COLO668 (cell line): ENCODE measurements at regions not wholly inside any gene's neighbourhood (a gene's known extent, or its start where the extent isn't known, plus 50 kb on each side); places are given as distances from the start of the nearest gene placed in this dataset.

Experiments
- DNase-seq: peaks from one replicate; lab custom pipeline; 2025; ENCODE audit not compliant: unreplicated experiment; lab: John Stamatoyannopoulos, UW

DNA sequence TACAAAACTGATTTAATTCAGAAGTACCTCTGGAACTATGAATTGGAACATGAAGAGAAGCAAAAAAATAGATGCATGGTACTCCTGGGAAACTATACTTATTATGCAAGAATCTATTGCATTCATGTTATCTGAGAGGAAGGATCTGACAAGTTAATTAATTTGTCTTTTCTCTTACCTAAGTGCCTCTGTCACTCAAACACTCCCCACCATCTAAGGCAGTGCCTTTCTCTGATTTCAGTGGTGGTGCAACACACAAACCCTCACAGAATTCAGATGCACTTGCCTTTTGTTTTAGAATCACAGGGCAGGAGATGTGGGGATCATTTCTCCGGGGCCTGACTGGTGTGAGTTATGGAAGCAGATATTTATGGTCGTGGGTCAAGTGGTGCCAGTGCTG, 52.5 kb upstream of the C9orf72 start:
- no peak for DNase-seq

DNA sequence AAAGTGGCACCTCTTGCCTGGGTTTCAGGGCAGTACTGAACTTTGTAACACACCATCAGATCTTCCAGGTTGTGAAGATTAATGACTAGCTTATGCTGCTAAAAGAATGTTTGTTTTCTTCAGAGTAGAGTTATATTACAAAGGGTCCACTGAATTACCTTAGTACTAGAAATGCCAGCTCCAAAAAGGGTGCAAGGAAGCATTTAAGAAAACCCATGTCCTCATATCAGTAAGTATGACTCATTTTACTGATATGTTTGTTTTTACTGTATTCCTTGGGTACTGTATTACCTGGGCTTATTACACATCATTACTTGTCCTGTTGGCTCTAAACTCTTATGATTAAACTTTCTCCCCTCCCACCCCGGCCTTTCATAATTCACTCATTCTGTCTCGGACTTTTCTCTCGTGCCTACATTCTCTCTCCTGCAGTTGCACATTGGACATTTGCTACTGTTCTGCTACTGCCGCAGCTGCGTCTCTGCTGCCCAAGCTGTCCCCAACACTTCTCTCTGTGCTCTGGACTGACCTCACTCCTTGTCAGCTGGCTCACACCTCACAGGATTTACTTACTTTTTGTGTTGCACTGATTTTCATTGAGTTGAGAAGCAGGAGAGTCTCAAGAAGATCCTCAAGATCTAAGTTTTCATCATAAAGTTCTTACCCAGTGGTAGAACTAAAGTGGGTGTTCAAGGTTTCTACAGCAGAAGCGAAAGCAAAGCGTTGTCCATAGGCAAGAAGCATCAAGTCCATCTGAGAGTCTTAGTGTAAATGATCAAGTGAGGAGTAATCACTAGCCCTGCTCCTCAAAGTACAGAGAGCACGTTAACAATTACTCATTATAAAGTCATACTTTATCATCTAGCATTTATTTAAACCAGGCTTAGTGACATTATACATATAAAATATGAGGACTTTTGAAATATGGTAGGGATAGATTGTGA, 53.2 kb upstream of the C9orf72 start:
- DNase-seq: no peak

DNA sequence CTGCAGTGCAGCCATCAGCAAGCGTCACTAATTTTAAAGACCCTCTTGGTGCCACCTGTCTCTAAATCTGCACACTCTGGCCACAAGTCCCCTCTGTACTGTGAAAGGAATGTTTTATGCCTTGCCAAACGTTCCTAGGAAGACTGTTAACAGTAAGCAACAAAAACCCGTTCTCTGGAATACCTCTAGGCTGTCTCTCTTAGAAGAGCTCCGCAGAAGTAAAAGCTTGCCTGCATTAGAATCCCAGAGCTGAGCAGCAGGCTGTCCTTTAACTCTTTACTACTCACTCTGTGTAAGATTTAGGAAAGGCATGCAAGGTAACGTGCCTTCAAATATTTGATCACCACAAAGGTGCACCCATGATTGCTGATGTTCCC, 53.9 kb upstream of the C9orf72 start:
- no peak for DNase-seq

DNA sequence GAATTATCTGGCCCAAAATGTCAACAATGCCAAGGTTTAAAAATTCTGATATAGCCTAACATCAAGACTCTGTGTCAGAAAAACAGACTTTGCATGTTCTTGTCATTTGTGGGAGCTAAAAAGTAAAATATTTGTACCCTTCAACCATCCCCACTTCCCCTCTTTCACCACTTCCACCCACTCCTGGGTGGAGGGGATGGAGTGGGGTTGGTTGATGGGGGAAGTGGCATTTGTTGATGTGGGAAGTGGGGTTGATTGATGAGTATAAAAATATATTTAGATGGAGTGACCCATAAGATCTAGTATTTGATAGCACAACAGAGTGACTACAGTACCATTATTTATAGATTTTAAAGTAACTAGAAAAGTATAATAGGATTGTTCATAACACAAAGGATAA, 55.0 kb upstream of the C9orf72 start:
- no peak for DNase-seq

DNA sequence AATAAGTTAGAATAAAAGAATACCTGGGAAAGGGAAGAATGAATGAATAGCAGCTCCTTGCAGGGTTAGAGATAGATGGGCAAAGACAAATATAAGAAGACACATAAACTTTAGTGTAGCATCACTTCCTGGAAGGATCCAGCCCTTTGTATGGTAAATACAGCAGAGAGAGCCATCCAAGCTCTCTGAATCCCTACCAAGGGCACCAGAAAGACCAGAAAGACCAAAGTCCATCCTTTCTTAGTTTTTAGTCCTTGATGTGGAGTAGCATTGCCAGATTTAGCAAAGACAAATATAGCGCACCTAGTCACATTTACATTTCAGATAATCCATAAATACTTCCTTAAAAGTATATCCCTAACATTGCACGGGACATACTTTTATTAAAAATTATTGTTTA, 56.1 kb upstream of the C9orf72 start:
- no peak for DNase-seq

DNA sequence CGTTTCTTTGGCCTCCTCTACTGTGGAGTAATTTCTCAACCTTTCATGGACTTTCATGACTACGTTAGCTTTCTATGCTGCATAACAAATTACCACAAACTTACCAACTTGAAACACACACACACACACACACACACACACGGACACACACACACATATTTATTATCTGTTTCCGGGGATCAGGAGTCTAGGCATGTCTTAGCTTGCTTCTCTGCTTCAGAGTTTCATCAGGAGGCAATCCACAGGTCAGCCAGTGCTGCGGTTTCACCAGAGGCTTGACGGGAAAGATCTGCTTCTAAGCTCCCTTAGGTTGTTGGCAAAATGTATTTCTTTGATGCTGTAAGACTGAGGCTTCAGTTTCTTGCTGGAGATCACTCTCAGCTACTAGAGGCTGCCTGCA, 59.0 kb upstream of the C9orf72 start:
- DNase-seq: no peak

DNA sequence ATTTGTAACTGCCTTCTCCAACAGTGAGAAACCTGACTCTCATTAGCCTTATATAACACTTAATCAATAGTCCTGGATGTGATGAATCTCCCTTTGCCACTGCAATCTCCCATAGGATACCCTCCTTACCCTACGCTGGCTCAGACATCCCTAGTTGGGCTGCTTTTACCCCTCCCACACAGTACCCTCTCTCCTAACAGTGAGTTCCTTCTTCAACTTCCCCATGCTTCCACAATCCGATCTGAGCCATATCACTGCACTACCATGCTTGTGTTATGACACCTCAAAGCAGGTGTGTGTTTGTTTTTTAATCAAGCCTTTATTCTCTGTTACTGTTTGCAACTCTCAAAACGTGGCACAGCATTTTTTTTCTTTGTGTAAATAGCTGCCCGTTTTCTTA, 60.5 kb upstream of the C9orf72 start:
- no peak for DNase-seq

DNA sequence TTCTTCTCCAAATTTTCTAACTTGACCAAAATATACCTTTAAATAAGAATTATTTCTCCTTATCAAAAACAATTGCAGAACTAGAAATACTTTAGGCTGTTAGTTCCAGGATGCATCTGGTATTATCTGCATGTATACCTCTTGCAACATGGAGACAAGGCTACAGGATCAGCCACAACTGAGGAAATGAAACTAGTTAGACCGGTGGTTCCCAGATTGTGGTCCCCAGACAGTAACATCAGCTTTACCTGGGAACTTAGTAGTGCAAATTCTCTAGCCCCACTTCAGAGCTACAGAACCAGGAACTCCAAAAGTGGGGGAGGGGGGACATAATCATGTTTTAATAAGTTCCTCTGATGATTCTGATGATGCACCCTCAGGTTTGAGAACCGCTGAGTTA, 61.6 kb upstream of the C9orf72 start:
- no peak for DNase-seq

DNA sequence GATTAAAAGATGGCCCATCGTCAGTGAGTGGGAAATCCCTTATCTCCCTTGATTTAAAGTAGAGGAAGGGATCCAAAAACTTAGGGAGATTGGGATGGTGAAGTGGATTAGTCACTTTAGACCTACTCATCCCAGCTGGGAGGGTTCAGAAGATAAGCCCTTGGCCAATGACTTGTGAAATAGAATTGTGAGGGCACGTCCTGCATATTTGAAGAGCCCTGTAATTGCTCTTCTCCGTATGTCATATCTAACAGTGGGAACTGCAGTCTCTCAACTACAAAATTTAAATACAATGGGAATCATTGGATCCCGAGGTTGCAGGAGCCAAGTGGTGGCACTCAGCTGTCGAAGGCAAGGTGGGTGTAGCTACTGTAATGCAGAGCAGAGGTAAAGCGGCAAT, 65.4 kb upstream of the C9orf72 start:
- DNase-seq: no peak

DNA sequence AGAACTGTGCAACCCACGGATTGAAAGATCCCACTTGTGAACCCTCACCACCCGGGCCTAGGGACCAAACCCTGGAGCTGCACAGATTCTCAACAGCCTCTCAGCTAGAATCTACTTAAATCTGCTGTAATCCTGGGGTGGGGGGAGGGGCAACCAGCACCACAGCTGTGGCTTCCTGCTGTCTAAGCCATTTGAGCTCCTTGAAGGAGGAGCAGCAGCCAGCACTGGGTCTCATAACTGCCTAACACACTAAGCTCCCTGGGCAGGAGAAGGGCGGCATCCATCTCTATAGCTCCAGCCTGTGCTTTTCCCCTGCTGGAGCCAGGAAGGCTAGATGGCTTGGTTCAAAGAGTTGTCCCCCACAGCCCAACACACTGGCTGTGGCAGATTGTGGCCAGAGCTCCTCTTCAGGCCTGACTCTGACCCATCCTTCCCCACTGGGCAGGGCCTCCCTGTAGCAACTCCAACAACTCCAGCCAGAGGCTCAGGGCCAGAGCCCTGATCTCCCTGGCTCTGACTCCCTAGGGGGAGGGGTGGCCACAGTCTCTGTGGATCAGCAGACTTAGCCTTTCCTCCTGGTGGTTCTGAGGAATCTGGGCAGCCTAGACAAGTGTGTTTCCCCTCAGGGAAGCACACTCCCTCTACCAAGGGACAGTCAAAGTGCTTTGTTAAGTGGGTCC, 72.0 kb upstream of the C9orf72 start:
- no peak for DNase-seq

DNA sequence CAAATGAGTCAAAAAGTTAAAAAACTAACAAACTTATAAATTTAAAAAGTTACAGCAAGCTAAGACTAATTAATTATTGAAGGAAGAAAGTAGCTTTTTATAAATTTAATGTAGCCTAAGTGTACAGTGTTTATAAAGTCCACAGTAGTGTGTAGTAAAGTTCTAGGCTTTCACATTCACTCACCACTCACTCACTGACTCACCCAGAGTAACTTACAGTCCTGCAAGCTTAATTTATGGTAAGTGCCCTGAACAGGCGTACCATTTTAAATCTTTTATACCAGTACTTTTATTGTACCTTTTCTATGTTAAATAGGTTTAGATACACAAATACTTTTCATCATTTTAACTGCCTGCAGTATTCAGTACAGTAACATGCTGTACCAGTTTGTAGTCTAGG, 80.0 kb upstream of the C9orf72 start:
- no peak for DNase-seq

DNA sequence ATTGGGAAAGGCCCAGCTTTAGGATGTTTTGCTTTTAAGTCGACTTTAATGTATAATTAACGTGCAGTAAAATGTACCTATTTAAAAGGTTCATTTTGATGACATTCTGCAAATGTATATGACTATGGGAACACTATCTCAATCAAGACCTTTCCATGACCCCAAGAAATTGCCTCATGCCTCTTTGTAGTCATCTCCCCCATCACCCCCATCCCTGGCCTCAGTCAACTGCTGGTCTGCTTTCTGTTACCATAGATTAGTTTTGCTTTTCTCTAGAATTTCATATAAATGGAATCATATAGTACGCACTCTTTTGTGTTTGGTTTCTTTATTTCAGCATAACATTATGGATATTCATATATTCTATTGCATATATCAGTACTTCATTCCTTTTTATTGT, 80.7 kb upstream of the C9orf72 start:
- DNase-seq: no peak

DNA sequence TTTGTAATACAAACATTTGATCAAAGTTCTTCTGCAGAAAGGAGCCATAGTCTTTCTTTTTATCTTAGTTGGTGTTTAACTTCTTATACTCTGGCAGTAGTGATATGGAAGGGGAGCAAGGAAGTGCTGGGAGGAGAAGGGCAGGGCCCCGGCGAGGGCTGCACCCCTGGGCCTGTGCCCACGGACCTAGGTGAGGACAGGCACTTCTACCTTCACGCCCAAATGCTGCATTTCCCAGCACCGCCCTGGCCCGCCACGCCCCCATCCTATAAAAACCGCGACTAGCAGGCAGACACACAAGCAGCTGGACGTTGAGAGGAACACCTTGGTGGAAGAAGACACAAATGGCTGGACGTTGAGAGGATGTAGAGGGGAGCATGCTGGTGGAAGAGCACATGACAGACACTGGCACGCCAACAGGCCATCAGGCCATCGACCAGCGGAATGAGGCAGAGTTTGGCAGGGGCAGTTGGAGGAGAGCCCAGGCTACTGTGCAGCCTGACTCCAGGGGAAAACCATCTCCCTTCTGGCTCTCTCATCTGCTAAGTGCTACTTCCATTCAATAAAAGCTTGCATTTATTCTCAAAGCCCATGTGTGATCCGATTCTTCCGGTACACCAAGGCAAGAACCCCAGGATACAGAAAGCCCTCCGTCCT, 81.5 kb upstream of the C9orf72 start:
- DNase-seq: no peak

DNA sequence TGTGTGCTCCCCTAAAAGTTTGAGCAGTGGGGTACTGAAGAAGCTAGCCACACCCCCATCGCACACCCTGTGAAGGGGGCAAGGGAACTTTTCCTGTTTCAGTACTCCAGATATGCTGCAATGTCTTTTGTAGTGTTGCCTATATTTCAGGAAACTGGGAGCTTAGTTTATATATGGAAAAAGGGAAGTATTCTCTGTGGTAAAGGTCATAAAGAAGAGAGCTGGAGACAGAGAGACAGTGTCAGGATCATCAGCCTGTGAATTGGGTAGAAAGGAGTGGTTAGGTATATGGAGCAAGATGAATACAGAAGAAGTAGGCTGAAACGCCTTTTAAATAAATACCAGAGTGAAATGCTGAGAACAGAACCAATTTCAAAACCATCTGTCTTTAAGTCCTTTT, 82.2 kb upstream of the C9orf72 start:
- no peak for DNase-seq

DNA sequence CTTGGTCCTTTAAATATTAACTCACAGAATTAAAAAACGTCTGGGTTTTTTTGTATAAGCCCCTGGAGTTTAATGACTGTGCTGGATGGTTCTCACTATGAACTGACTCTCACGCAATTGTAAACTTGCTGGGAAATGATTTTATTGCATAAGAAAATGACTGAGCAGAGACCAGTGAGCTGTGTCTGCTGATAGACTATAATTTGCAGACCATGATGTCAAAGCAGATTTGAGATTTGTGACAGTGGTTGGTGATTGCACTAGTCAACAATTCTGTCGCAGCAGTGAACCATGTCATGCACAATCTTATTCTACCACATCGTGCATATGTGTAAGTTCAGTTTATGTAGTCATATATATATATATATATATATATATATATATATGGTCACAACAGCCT, 85.7 kb upstream of the C9orf72 start:
- no peak for DNase-seq

DNA sequence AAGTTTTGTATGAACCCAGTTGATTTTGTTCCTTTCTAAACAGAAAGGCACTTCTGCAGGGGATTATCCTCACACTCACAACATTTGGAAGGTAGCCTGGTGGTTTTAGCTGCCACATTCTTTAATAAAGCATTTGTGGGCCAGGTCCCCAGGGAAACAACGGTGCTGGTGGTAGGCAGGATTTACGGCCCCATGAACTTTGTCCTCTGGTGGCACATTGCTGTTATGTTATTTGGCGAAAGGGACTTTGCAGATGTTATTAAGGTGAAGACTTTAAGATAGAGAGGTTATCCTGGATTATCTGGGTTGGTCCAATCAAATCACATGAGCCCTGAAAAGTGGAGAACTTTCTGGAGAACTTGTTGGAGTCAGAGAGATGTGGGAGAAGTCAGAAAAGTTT, 86.3 kb upstream of the C9orf72 start:
- no peak for DNase-seq

DNA sequence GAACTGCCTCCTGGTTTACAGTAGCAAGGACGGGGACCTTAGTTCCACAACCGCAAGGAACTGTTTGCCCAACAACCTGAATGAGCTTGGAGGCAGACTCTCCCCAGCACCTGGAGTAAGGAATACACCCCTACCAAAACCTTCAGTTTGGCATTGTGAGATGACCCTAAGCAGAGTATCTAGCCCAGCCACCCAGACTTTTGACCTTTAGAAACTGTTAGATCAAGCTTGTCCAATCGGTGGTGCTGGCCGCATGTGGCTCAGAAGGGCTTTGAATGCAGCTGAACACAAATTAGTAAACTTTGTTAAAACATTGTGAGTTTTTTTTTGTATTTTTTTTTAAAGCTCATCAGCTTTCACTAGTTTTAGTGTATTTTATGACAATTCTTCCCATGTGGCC, 86.9 kb upstream of the C9orf72 start:
- DNase-seq: no peak

DNA sequence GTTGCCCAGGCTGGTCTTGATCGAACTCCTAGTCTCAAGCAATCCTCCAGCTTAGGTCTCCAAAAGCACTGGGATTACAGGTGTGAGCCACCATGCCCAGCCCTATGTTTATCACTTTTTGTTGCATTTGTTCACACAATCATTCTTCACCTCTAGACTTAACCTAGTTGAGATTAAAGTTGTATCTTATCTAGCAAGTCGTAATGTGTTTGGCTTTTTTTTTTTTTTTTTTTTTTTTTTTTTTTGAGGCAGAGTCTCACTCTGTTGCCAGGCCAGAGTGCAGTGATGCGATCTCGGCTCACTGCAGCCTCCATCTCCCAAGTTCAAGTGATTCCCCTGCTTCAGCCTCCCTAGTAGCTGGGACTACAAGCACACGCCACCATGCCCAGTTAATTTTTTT, 90.2 kb upstream of the C9orf72 start:
- DNase-seq: no peak

DNA sequence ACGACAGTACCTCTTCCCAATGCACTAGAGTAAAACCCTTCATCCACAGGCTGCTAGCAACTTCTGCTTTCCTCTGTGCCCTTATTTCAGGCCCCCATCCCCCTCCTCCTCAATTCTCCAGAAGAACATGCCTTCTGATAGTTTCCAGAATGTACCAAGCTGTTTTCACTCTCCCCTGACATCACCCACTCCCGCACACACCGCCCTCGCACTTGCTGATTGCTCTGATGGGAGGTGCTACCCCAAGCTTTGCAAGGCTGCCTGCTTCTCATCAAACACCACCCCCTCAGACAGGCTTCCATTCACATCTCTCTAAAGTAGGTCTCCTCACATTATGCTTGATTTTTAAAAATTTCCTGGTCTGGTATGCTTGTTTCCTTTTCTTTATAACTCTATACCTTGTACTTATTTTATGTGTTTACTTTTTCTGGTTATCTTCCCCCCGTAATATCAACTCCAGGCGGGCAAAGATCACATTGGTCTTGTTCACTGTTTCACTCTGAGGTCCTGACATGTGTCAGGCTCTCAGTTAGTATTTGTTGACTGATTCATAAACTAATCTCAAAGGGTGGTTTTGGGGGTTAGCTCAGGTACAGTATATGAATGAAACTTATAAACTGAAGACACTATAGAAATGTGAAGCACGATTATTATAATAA, 91.0 kb upstream of the C9orf72 start:
- no peak for DNase-seq

DNA sequence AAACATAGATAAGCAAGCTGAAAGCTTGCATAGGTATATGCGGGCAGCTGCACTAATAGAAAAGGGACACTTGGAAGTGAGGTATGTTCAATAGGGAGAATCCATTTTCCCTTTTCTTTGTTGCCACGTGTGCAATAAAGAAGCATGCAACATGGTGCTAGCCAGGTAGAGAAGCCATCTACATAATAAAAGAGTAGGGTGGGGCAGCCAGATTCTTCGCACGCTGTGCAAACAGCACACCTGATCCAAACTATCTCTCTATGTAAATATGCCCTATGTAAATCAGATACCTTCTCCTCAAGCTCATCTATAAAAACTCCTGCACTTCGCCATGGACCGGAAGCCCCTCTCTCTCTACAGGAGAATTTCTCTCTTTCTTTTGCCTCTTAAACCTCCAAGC, 91.9 kb upstream of the C9orf72 start:
- peak; percentile 54 for DNase-seq

DNA sequence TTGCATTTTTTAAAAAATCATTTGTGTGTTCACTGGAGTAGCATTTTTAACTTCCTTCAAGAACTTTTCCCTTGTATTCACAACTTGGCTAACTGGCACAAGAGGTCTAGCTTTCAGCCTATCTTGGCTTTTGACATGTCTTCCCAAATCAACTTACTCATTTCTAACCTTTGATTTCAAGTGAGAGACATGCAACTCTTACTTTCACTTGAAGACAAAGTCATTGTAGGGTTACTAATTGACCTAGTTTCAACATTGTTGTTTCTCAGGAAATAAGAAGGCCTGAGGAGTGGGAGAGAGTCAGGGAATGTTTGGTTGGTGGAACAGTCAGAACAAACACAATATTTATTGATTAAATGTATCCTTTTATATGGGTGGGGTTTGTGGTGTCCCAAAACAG, 95.0 kb upstream of the C9orf72 start:
- DNase-seq: no peak

DNA sequence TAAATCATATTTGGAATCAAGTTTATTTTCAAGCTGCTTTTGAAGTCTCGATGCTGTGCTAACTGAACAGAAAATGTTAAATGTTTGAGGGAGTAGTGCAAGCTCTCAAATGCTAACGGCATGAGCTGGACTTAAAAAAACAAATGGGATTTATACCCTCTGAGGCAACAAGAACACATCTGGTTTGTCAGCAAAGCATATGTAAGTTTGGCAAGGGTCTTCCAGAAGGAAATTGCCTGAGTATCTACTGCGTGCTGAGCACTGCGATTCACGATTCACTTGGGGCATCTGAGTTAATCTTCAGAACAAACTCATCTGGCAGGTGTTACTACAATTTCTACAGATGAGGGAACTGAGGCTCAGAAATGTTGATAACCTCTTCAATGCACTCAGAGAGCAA, 98.4 kb upstream of the C9orf72 start:
- no peak for DNase-seq
